HG03575 (cell line): ENCODE measurements at regions not wholly inside any gene's neighbourhood (a gene's known extent, or its start where the extent isn't known, plus 50 kb on each side); places are given as distances from the start of the nearest gene placed in this dataset.
A peak's percentile ranks its signal among the peaks of the same experiment; 100 is the strongest.

Experiments used
- ATAC-seq: cut with Tn5 transposase; IDR thresholded peaks from one replicate; pipeline ENCODE4 v1.9.1; 2021; ENCODE audit not compliant: unreplicated experiment, insufficient number of reproducible peaks, low FRiP score; ENCODE audit errors: extremely low read depth

GRCh38 chr20:22880277-22880676 is 154.8 kb upstream of the SSTR4 start:
- no peak for ATAC-seq

- ATAC-seq = no peak
These were observed 147.3 kb upstream of the SSTR4 start for GRCh38 chr20:22887796-22888195.

GRCh38 chr20:22890594-22891300 is 144.4 kb upstream of the SSTR4 start:
- ATAC-seq = no peak

GRCh38 chr20:22901164-22901563 is 133.9 kb upstream of the SSTR4 start:
- no peak for ATAC-seq

- ATAC-seq = no peak
These were observed 133.2 kb upstream of the SSTR4 start for GRCh38 chr20:22901921-22902320.

- ATAC-seq = no peak
These were observed 130.7 kb upstream of the SSTR4 start for GRCh38 chr20:22904386-22904785.

GRCh38 chr20:22904905-22905304 is 130.2 kb upstream of the SSTR4 start:
- ATAC-seq = no peak

GRCh38 chr20:22905658-22906057 is 129.5 kb upstream of the SSTR4 start:
- ATAC-seq = peak; percentile 55

GRCh38 chr20:22908437-22908836 is 126.7 kb upstream of the SSTR4 start:
- no peak for ATAC-seq

GRCh38 chr20:22908944-22909343 is 126.2 kb upstream of the SSTR4 start:
- no peak for ATAC-seq

GRCh38 chr20:22909436-22909835 is 125.7 kb upstream of the SSTR4 start:
- no peak for ATAC-seq

- ATAC-seq = no peak
These were observed 124.7 kb upstream of the SSTR4 start for GRCh38 chr20:22910287-22910852.

GRCh38 chr20:22914291-22914690 is 120.8 kb upstream of the SSTR4 start:
- no peak for ATAC-seq

GRCh38 chr20:22915512-22915911 is 119.6 kb upstream of the SSTR4 start:
- no peak for ATAC-seq

GRCh38 chr20:22916021-22916842 is 118.9 kb upstream of the SSTR4 start:
- no peak for ATAC-seq

GRCh38 chr20:22918286-22918983 is 116.7 kb upstream of the SSTR4 start:
- no peak for ATAC-seq

- ATAC-seq = no peak
These were observed 114.2 kb upstream of the SSTR4 start for GRCh38 chr20:22920898-22921297.

- no peak for ATAC-seq
These were observed 113.3 kb upstream of the SSTR4 start for GRCh38 chr20:22921595-22922421.

GRCh38 chr20:22922987-22923386 is 112.1 kb upstream of the SSTR4 start:
- no peak for ATAC-seq
